Astrocyte of the hippocampus (primary cell): ENCODE measurements at regions not wholly inside any gene's neighbourhood (a gene's known extent, or its start where the extent isn't known, plus 50 kb on each side); places are given as distances from the start of the nearest gene placed in this dataset.
A peak's percentile ranks its signal among the peaks of the same experiment; 100 is the strongest.
"Not testable (repeated sequence)": the region's sequence is repeated elsewhere in the genome, so short reads cannot be mapped to it uniquely, and the experiment has no call there.

Experiments used
- DNase-seq: peaks from one replicate; pipeline ENCODE4 v3.0.0; 2011; ENCODE audit warnings: low read depth, low spot score

DNA sequence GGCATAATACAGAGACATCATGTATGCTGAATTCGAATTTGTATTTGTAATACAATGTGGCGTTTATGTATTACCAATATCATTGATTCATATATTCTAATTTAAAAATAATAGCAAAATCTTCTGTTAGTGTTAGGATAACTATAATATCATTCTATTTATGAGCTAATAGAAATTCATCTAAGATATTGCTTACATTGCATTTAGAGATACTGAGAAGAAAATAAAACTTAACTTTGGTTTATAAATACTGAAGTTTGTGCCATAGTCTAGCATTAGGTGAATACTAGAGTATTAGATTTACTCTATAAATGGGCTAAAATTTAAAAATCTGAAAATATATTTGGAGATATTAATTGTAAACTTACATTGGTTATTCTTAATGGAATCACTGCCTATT lies 1590.6 kb downstream of the PCDH18 start:
- no peak for DNase-seq

DNA sequence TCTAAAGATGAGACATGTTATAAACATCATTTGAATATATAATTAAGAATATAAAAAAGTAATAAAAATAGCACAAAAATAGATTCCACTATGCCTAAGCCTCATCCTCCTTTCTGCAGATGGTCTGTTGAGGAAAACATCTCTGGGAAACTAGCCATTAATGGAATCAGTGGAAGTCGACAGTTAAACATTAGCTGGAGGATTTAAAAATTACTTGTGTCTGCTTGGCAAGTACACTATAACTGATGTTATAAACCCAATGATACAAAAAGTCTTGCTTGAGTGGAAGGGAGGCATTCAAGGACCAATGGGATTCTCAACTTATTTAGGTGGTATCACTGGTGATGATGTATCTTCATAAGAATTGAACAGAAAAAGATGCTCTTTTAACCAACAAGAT lies 1598.3 kb downstream of the PCDH18 start:
- no peak for DNase-seq

DNA sequence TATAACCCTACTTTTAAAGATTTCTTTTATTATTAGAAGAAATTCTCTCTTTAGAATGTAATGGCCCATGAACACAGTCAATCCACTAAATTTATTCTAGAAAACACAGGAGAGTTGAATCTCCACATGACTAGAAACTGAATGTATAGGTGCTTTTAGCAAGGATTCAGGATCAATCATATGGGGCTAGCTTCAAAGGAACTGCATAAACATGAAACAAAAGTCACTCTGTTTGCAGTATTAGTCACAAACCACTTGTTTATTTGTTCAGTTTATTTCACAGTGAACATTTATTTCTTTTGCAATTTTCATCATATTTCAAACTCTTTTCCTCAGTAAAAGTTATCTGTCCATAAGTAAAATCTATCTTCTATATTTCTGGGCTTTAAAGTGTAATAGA lies 1604.6 kb downstream of the PCDH18 start:
- DNase-seq = no peak

DNA sequence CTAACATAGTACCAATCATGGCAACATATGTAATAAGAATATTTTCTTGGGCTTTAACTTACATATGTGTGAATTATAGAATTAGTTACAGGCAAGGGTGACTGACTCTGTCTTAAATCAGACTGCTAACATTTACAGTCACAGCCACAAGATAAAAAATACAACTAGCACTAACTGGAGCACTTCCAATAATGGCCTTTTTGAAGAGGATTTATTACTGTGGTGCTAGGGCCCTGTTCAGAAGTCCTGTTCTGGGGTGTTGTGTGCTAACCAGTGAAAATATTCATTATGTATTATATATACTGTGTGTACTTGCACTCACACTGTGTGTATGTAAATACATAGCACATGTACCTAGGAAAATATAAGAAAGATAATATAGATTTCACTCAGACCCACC lies 1611.2 kb downstream of the PCDH18 start:
- no peak for DNase-seq

DNA sequence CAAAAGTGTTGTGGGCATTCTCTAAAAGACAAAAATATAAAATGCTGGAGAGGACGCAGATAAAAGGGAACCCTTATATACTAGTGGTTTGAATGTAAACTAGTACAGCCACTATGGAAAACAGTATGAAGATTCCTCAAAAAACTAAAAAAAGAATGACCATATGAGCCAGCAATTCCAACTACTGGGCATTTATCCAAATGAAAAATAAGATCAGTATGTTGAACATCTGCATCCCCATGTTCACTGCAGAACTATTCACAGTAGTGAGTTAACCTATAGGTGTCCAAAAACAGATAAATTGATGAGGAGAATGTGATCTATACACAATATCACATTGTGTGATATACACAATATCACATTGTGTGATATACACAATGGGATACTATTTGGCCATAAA lies 1615.3 kb downstream of the PCDH18 start:
- peak; percentile 9 for DNase-seq

DNA sequence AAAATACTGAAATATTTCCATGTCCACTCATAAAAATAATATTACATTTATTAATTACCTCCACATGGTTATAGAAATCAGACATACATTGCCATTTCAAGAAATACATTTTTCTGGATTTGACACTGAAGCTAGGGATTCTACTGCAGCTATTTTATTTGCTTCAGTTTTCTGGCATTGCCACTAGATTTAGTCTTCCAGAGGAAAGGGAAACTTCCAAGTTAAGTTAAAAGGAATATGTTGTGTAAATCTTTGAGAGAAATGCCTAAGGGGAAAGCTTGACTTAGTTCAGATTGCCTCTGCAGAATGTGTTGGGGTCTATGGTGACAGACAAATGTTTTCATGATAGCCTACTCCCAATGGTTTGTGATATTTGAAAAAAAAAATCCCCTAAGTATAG lies 1631.3 kb downstream of the PCDH18 start:
- DNase-seq = no peak

DNA sequence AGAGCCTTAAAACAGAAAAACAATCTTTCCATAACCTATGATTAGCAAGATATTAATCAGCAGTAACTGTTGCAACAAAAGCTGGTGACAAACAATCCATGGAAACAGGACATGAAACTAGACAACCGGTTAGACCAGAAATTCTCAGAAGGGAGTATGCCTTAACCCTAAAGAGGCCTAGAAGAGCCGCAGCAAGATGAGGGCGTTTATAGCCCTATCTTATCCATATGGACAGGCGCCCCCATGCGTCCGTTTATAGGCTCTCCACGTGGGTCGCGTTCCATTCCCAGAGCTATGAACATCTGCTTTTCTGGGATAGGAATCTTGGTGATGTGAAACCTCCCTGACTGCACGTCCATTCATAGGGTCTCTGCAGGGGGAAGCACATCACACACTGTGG lies 1662.7 kb upstream of the PABPC4L start:
- DNase-seq = not testable (repeated sequence)

DNA sequence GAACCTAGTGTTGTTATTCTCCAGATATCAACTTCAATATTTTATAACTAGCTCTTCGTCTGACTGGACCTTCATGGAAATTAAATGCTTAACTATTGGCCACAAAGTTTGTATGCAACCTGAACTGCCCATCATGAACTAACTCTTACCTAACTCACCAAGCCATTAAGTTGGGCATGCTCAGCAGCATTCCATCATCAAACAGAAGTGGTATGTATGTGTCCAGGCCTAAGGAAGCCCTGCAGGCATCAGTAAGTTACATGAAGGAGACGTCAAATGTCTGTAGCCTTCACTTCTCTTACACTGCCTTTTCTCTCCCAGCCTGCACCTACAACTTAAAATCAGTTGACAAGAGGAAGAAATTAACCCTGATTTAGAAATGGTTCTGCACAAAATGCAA lies 1639.2 kb upstream of the PABPC4L start:
- DNase-seq = no peak

DNA sequence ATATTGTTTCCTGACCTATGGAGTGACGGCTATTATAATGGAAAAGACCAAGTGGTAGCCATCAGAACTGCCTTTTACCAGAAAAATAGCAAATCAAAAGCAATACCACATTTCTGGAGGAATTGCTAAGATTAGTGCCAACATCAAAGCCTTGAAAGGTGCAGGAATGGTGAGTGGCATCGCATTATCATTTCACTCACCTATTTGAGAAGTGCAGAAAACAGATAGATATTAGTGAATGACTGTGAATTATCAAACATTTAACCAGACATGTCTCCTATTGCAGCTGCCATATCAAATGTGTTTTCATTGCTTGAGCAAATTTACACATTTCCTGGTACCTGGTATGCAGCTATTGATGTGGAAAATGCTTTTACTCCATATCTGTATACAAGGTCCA lies 1638.1 kb upstream of the PABPC4L start:
- DNase-seq = no peak

DNA sequence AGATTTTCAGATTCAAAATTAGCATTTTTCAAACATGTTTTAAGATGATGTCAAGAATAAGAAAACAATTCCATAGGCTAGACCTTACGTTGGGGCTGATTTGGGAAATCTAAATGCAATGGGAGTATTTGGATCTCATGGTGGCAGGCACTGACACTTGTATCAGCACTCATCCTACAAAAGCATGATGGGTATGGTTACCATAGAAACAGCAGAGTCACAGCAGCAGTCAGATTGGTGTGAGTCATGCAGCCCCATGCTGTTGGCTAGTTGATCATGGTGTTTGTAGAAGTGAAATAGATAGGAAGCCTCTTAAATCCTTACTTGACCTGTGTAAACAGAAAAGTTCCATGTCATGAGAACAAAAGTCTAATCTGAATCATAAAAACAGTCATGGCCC lies 1637.3 kb upstream of the PABPC4L start:
- peak; percentile 49 for DNase-seq

DNA sequence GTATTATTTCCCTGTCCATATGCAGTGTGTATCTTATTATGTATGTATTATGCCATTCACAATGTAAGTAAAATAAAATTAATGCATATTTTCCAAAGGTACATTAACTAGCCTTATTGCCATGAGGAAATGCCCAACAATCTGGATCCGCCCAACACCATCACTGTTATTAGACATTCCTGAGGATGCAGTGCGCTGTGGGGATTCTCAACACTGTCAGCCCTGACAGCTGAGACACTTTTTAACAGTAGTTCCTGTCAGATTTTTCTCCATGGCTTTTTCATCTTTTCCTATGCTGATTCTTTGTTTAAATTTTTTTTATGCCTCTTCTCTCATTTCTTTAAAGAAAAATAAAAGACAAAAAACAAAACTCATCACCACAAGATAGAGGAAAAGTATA lies 1632.9 kb upstream of the PABPC4L start:
- no peak for DNase-seq

DNA sequence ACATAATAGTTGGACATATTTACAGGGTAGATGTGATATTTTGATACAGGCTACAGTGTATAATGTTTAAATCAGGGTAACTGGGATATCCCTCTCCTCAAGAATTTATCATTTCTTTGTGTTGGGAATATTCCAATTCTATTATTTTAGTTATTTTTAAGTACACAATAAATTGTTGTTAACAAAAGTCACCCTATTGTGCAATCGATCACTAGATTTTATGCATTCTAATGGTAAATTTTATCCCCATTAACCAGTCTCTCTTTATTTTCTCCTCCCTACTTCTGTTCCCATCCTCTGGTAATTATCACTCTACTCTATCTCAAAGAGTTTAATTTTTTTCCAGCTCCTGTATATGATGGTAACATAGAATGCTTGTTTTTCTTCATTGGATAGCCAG lies 1631.9 kb upstream of the PABPC4L start:
- DNase-seq = no peak

DNA sequence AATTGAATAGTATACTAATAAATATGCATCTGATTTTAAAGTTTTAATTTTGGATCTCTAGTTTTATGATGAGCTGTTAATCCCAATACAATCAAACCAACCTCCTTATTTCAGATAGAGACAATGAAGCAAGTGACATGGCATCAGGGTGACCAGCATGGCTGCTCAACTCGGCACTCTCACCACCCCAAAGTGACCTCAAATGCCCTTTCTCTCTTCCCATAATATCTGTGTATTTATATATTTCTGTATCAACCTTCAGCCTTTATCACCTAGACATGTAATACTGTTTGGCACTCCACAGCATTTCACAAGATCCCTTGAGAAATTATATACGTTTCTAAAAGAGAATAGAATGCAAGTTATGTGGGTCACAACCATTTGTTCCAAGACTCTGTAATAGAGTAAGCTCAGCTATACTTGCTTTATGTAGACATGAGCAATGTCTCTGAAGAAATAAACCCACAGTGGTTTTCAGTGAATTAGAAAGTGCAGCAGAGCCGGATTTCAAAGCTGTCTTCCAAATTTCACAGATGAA lies 1623.2 kb upstream of the PABPC4L start:
- no peak for DNase-seq

DNA sequence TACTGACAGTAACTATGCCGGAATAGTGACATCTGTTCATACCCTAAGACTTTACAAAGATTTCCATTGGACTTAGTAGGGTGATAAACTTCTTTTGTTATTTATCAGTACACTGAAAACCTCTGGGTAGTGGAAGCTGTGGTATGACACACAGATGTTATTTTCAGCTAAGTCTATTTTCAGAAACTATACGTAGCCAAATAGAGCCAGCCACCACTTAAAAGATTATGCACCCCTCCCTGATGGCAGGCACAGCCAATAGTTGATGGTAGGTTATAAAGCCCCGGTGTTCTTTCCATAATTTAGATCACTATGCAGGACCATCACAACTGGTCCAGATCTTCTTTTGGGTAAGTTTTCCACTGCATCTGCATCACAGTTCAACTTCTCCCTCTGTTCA lies 1603.2 kb upstream of the PABPC4L start:
- DNase-seq = no peak

DNA sequence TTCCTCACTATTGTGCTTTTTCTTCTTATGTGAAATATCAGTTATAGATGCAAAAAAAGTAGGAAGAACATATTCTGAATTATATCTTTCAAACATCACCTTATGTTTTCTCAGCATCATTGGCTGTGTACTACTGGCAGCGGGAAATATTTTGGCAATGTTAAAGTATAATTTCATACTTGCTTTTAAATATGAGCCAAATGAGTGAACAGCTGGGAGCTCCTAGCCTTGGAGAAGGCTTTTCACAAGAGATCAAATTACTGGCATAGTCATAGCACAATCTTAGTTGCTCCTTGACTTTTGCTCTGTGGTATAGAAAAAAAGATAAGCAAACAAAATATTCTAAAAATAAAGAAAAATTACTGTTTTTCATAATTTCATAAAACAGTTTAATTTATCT lies 1575.8 kb upstream of the PABPC4L start:
- DNase-seq = no peak

DNA sequence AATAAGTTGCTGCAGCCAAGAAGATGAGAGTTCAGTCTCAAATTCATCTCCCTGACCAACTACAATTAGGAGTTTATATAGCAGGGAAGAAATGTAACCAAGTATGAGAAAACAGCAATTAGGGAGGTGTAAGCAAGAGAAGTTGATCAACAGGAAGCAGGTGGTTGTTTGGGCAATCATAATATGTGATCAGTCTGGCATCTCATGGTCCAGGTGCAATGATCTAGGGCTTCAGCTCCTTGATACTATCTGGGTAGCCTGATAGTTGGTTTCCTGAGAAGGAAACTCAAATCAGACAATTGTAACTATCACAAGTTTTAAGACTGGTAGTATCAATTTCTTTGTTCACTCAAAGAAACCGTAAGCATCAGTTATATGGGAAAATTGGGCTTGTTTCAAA lies 1574.3 kb upstream of the PABPC4L start:
- DNase-seq = no peak

DNA sequence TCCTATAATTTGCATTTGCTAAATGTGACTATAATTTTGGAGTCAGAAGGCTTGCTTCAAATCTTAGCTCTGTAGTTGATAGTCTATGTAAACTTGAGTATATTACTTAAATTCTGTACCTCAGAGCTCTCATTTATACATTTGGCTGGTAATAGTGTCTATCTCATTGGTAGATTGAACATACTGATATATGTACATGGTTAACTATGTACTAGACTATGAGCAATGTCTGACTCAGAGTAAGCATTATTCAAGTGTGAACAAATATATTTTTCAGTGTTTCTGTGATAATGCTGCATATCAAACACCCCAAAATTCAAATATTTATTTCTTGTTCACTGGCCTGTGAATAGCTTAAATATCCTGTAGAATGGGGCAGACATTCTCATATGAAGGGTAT lies 1568.9 kb upstream of the PABPC4L start:
- no peak for DNase-seq

DNA sequence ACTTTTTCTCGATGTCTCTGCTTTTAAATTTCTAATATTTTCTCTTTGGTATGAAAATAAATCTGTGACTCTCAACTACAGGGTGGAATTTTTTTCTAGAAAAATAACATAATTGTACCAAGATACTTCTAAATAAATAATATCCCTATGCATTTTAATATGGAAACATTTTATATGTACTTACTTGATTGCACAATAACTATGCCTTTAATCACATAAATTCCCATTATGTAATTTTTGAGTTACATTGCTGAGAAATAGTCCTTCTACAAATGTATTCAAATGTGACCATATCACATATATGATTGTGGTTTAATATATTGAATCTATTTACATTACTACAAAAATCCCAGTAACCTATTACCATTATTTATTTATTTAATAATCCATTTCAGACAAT lies 1543.3 kb upstream of the PABPC4L start:
- no peak for DNase-seq

DNA sequence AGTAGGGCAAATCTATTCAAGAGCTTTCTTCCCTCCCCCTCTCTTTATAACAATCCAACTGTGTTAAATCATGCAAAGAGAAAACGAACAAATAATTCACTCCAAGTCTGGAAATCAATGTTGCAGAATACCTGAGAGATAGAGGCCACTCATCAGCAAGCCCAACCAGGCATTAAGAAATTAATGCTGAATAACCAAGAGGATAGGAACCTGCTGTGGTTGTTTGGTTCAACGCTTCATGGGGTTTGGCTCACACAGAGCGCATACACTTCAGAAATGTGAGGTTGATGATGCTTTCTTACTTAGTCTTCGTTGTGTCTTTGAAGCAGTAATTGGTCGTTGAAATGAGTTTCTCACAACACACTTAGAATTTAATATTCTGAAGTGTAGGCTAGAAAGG lies 1540.0 kb upstream of the PABPC4L start:
- DNase-seq = no peak

DNA sequence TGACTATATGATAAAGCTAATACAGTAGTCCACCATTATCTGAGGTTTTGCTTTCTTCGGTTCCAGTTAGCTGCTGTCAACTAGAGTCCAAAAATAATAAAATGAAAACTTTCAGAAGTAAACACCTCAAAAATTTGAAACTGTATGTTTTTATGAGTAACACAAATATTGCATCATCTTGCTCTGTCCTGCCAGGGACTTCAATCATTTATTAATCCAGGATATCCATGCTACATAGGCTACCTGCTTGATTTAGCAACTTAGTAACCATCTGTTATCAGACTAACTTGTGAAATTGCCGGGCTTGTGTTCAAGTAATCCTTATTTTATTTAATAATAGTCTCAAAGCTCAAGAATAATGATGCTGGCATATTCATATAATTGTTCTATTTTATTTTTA lies 1537.8 kb upstream of the PABPC4L start:
- no peak for DNase-seq

DNA sequence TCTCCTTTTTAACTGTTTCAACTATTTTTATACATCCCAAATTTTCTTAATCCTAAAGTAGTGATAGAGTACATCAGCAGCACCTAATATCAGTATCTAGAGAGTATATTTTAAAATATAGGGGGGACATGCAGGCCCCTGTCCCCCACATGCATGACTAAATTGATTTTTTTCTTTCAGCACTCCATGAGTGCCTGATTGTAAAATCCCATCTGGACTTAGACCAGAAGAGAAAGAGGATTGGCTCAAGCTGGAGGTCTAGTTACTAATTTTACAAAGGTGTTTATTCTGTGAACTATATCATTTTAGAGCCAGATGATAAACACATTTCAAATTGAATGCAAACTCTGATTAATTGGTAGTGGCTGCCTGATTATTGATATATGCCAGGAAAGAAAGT lies 1533.9 kb upstream of the PABPC4L start:
- no peak for DNase-seq

DNA sequence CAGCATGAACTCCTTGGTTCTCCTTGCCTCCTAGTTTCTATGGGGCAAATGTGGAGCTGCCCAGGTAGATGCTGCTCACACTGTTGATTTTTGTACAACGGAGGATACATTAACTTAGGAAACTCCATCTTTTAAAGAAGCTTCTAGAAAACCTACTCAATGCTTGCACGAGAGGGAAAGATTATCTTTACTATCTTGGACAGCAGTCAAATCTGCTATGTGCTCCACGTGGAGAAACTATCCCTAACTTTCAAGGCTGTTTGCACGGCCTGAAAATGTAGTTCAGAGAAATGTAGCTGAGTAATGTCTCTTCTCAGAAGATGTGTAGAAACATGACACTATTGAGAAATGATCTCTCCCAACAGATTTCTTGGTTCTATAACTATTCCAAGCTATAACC lies 1530.9 kb upstream of the PABPC4L start:
- DNase-seq = no peak

DNA sequence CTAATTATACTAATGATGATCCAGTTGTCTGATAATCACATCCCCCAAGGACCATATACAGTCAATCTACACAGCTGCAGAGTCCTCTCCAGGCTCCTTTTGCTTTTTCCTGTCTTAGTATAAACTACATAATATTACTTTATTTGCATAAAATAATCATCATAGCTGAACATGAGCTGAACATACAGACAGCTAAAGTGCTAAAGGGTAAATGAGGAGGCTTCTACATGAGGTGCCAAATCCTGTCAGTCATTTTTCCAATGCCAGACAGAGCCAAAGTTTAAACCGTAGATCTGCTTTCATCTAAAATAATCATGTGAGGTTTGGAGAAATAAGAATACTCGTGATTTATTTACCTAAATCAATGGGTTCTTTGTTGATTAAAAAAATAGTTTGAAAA lies 1530.1 kb upstream of the PABPC4L start:
- DNase-seq = no peak

DNA sequence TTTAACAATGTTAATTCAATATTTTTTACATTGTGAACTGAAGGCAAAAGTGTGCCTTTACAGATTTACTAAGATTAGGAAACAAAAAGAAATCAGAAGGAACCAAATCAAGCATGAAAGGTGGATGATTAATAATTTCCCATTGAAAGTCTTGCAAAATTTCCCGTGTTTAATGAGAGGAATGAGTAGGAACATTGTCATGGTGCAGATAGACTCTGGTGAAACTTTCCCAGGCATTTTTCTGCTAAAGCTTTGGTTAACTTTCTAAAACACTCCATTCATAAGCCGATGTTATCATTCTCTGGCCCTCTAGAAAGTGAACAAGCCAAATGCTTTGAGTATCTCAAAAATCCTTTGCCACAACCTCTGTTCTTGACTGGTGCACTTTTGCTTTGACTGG lies 1522.8 kb upstream of the PABPC4L start:
- peak; percentile 6 for DNase-seq

DNA sequence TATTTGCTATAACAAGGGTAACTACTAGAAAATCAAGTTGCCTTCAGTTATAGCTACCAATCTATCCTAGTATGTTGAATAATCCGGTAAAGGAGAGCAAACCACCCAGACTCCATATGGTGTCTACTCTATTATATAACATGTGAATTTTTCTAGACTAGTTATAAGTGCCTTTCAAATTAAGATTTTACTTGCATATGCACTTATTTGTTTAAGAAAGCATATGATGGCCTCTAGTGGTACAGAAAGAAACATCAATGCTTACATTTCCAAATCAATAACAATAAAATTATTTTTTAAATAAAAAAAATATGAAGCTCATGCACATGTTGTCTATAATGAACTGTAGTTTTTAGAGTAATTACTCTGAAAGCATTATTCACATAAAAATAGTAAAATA lies 1516.4 kb upstream of the PABPC4L start:
- no peak for DNase-seq
